GM18909 (cell line): ENCODE measurements at regions not wholly inside any gene's neighbourhood (a gene's known extent, or its start where the extent isn't known, plus 50 kb on each side); places are given as distances from the start of the nearest gene placed in this dataset.

Experiments used
- ATAC-seq: cut with Tn5 transposase; IDR thresholded peaks from one replicate; pipeline ENCODE4 v1.9.1; 2021; ENCODE audit warnings: mild to moderate bottlenecking; ENCODE audit not compliant: unreplicated experiment, poor library complexity

DNA sequence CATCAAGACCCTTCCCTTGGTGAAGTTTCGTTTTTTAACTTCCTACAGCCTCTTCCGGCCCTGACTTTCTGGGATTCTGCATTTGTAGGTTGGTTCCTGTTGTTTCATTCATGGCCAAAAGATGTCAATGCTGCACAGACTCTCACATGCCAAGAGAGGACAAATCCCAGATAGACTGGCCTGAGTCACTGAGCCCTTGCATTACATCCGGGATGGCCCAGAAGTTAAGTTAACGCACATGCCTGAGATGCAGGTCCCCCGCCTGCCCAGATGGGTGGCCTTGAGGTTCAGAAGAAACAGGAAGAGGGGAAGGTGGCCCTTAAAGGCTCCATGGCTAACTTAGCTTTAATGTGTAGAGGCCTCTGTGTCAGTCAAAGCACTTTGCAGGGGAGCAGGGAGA lies 51.6 kb upstream of the SRGAP3 start:
- ATAC-seq = no peak

DNA sequence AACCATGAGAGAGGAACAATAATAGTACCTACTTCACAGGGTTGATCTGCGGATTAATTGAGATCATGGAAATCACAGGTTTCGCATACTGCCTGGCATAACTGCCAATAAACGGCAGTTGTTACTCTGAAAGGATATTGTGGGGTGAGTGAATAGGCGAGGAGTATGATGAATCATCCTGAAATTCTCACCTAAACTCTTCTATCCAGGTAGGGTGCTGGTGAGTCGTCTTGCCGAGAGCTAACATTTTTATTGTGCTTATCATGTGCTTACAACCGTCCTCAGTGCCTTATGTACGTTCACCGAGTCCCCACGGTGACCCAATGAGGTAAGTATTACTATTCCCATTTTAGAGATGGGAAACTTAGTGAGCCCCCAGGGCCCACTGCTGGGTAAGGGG lies 52.4 kb upstream of the SRGAP3 start:
- ATAC-seq = no peak

DNA sequence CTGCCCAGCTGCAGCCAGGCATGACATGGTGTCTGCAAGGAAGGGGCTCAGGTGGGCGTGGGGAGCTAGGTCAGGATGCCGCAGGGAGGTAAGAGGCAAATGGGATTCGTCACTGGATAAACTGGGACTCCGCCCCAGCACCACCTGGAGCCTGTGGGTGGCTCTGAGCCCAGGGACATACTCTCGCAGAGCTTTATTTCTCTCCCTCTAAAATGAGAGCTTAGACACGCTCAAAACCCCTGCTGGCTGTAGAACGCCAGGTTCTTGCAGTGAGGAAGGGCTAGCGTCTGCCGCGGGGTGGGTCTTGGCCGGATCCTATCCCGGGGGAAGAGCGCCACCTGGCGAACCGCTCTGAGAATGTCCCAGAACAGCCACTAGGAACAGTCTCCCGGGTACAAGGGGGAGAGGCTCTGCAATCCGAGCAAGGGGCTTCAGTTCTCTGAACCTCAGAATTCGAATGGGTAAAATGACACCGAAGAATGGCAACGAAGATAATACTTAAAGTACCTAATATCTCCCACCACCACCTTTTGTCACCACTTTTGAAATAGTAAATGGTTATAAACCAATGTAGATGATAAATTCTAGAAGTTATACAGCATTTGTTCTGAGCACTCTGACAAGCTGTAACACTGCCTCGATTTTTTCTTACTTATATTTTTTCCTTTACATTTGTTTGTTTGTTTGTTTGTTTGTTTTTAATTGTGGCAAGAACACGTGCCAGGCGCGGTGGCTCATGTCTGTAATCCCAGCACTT lies 53.2 kb upstream of the SRGAP3 start:
- ATAC-seq = peak; percentile 95

DNA sequence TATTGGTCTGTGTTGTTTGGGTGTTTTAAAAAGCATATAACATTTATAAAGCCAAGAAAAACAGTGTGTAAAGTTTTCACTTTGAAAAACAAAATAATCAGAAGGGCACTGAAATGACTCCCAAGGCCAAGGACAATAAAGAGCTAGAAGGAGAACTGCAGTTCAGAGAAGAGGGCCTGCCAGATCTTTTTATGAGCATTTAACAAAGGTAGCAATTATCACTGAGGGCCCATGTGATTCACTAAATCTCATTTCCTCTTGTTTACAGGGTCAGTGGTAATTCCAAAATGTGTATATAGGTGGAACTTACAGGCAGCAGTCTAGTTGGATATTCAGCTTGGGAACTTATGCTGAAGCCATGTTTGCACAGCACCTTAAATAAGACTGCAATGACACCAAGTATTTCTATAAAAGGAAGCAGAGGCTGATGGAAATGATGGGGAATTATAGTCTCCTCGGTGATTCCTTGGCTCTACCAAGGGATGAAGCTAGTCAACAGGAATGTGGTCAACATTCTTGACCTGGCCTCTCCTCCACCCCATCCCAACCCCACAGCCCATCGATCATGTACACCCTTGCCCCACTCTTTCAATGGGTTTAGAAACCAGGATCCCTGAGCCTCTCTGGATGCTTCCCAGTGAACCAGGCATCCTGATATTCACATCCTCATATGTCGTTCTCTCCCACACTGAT lies 54.4 kb upstream of the THUMPD3 start:
- no peak for ATAC-seq

DNA sequence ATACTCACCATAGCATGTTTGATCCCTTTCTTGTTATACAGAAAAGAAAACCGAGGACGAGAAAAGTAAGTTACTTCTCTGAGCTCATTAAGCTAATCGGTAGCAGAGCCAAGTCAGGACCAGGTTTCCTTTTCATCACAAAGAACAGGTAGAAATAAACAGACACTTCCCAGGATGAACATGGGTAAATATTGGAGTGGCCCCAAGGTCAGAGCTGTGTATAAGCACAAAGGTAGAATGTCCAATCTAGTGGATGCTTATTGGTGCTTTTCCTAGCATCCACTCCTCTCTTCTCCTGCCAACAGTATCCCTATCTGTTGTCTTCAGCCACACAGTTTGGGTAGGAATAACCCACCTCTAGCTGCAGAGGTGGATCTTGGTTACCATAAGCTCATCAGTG lies 52.8 kb upstream of the THUMPD3 start:
- ATAC-seq = no peak

DNA sequence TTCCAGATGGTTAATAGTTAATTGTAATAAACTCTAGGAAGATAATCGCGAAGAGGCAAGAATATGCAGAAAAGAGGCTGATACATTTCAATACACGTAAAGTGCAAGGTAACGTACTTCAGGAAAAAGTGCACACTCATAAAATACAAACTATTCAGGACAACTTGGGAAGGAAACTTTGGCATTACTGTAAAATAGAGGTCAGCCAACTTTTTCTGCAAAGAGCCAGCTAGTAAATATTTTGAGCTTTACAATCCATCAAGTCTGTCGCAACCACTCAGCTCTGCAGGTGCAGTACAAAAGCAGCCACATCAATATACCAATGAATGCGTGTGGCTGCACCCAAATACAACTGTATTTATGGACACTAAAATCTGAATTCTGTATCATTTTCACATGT lies 51.6 kb upstream of the THUMPD3 start:
- ATAC-seq = no peak
